GM23338 (cell line): ENCODE measurements at regions not wholly inside any gene's neighbourhood (a gene's known extent, or its start where the extent isn't known, plus 50 kb on each side); places are given as distances from the start of the nearest gene placed in this dataset.

Experiments used
- ATAC-seq: fragments of 200-7000 bp; cut with Tn5 transposase; 3 replicates; pipeline ENCODE4 v1.9.1; 2020
- DNase-seq: peaks from one replicate; pipeline ENCODE4 v3.0.0-alpha.2; 2015; ENCODE audit warnings: low spot score
- H2AFZ ChIP-seq: fragments of 200-600 bp; sonication (generic); 2 replicates; pipeline ENCODE4 v1.8.0; 2016; ENCODE audit warnings: antibody characterized with exemption, mild to moderate bottlenecking, moderate library complexity
- H3F3A ChIP-seq: fragments of 200-600 bp; sonication (generic); replicated peaks from 2 replicates; pipeline ENCODE4 v1.8.0; 2017; ENCODE audit warnings: antibody characterized with exemption, mixed run types, low read depth
- H3K27ac ChIP-seq: fragments of 200-600 bp; sonication (generic); 2 replicates; pipeline ENCODE4 v1.6.1; 2016; ENCODE audit warnings: low read depth
- H3K27me3 ChIP-seq: fragments of 200-600 bp; sonication (generic); 2 replicates; pipeline ENCODE4 v1.8.0; 2016; ENCODE audit warnings: mild to moderate bottlenecking, mixed run types, moderate library complexity; ENCODE audit not compliant: insufficient read depth
- H3K36me3 ChIP-seq: fragments of 200-600 bp; sonication (generic); 2 replicates; pipeline ENCODE4 v1.8.0; 2016; ENCODE audit warnings: mild to moderate bottlenecking; ENCODE audit not compliant: insufficient read depth
- H3K4me1 ChIP-seq: fragments of 200-600 bp; sonication (generic); 2 replicates; pipeline ENCODE4 v1.8.0; 2016; ENCODE audit warnings: mild to moderate bottlenecking, moderate library complexity; ENCODE audit not compliant: insufficient read depth
- H3K4me2 ChIP-seq: fragments of 200-600 bp; sonication (generic); 2 replicates; pipeline ENCODE4 v1.7.1; 2017; ENCODE audit warnings: mixed run types
- H3K4me3 ChIP-seq: fragments of 200-600 bp; sonication (generic); 2 replicates; pipeline ENCODE4 v1.6.1; 2016; ENCODE audit warnings: mixed run types
- H3K79me2 ChIP-seq: fragments of 200-600 bp; sonication (generic); replicated peaks from 2 replicates; pipeline ENCODE4 v1.8.0; 2017; ENCODE audit warnings: mild to moderate bottlenecking; ENCODE audit not compliant: insufficient read depth
- H3K9me2 ChIP-seq: fragments of 200-600 bp; sonication (generic); 2 replicates; pipeline ENCODE4 v1.8.0; 2017; ENCODE audit not compliant: insufficient read depth
- H4K20me1 ChIP-seq: fragments of 200-600 bp; sonication (generic); replicated peaks from 2 replicates; pipeline ENCODE4 v1.8.0; 2017; ENCODE audit warnings: mild to moderate bottlenecking; ENCODE audit not compliant: insufficient read depth
- H3K27ac Mint-ChIP-seq: 2 replicates; pipeline ENCODE4 v1.8.0; 2020; ENCODE audit warnings: inconsistent platforms, mild to moderate bottlenecking, moderate library complexity, mixed read lengths
- H3K27me3 Mint-ChIP-seq: 3 replicates; pipeline ENCODE4 v1.8.0; 2022; ENCODE audit warnings: low read depth, mild to moderate bottlenecking, moderate library complexity, mixed read lengths, inconsistent platforms; ENCODE audit not compliant: insufficient read depth, poor library complexity
- H3K36me3 Mint-ChIP-seq: 3 replicates; pipeline ENCODE4 v1.8.0; 2021; ENCODE audit warnings: low read depth, mild to moderate bottlenecking, inconsistent platforms, moderate library complexity, mixed read lengths
- H3K4me1 Mint-ChIP-seq: 3 replicates; pipeline ENCODE4 v1.8.0; 2020; ENCODE audit warnings: mild to moderate bottlenecking, inconsistent platforms, mixed read lengths
- H3K4me3 Mint-ChIP-seq: 3 replicates; pipeline ENCODE4 v1.8.0; 2021; ENCODE audit warnings: moderate library complexity, mild to moderate bottlenecking, inconsistent platforms, mixed read lengths
- H3K9me3 Mint-ChIP-seq: 3 replicates; pipeline ENCODE4 v1.8.0; 2020; ENCODE audit warnings: moderate library complexity, mild to moderate bottlenecking, inconsistent platforms, mixed read lengths
- CREB1 ChIP-seq: fragments of 250-450 bp; sonication (Bioruptor Pico); IDR thresholded peaks from 2 replicates; pipeline ENCODE4 v1.5.0; 2020; ENCODE audit warnings: low read depth, mild to moderate bottlenecking, moderate library complexity
- EZH2 ChIP-seq: fragments of 200-600 bp; sonication (generic); IDR thresholded peaks from one replicate; pipeline ENCODE4 v1.8.0; 2017; ENCODE audit warnings: antibody characterized with exemption, mild to moderate bottlenecking, low read depth; ENCODE audit not compliant: unreplicated experiment
- EZH2phosphoT487 ChIP-seq: fragments of 200-600 bp; sonication (generic); IDR thresholded peaks from one replicate; pipeline ENCODE4 v1.8.1; 2018; ENCODE audit warnings: antibody characterized with exemption; ENCODE audit not compliant: unreplicated experiment
- JUNB ChIP-seq: IDR thresholded peaks from one replicate; pipeline ENCODE4 v1.6.1; 2016; ENCODE audit warnings: antibody characterized with exemption; ENCODE audit not compliant: unreplicated experiment
- NANOG ChIP-seq: IDR thresholded peaks from 2 replicates; pipeline ENCODE4 v1.6.1; 2016; ENCODE audit warnings: antibody characterized with exemption, borderline replicate concordance
- POLR2AphosphoS5 ChIP-seq: IDR thresholded peaks from 2 replicates; pipeline ENCODE4 v1.6.1; 2016; ENCODE audit warnings: antibody characterized with exemption, low read depth
- STAT1 ChIP-seq: IDR thresholded peaks from one replicate; pipeline ENCODE4 v1.6.1; 2016; ENCODE audit warnings: antibody characterized with exemption; ENCODE audit not compliant: unreplicated experiment
- ZNF114 ChIP-seq: fragments of 250-450 bp; sonication (Bioruptor Pico); IDR thresholded peaks from 2 replicates; pipeline ENCODE4 v1.5.0; 2020; ENCODE audit warnings: mild to moderate bottlenecking, moderate library complexity
- ZNF331 ChIP-seq: fragments of 250-450 bp; sonication (Bioruptor Pico); IDR thresholded peaks from 2 replicates; pipeline ENCODE4 v1.5.0; 2020; ENCODE audit warnings: low read depth, mild to moderate bottlenecking, moderate library complexity
- TF ChIP-seq, protein P1 (sequence below): fragments of 250-450 bp; sonication (Bioruptor Pico); IDR thresholded peaks from 2 replicates; pipeline ENCODE4 v1.5.0; 2020; ENCODE audit warnings: mild to moderate bottlenecking, moderate library complexity
- TF ChIP-seq, protein P2 (sequence below): IDR thresholded peaks from 2 replicates; pipeline ENCODE4 v1.6.1; 2016; ENCODE audit warnings: antibody characterized with exemption
- TF ChIP-seq, protein P3 (sequence below), 2 experiments: fragments of 200-600 bp in 1 of 2; sonication (generic) in 1 of 2; conservative IDR thresholded peaks; 2 replicates each; pipeline versions ENCODE4 v1.5.1 to v1.6.1; 2016 to 2017; ENCODE audit warnings: antibody characterized with exemption in 2 of 2, low read depth in 2 of 2, mild to moderate bottlenecking in 2 of 2, moderate library complexity in 1 of 2
- TF ChIP-seq, protein P4 (sequence below): IDR thresholded peaks from one replicate; pipeline ENCODE4 v1.6.1; 2018; ENCODE audit warnings: antibody characterized with exemption; ENCODE audit not compliant: unreplicated experiment

DNA sequence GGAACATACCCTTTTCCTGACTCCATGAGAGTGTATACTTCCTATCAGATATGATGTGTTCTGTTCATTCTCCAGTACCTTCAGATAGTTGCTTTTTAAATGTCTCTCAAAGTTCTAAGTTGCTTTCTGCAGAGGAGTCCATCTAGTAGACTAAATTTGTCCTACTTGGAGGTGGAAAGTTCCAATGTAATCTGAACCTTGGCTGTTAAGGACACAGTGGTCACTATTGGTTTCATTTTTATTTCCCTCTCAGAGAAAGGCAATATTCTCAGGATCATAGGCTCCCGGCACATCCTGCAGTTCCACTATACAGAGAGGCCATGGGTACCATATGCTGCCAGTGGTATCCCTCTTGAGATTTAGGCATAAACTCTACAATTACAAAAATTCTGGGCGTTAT, 634.6 kb downstream of the LRRC70 start:
- Mint-ChIP-seq H3K27me3 (peaks cover 1% of the 10 kb centered on the region), H3K4me3 (no peak overlapping the region), H3K27ac (no peak overlapping the region), H3K4me1 (peaks cover 14% of the 10 kb centered on the region; the same call in 2 of the 3 replicates), H3K36me3 (no peaks in the 10 kb centered on the region), H3K9me3 (no peaks in the 10 kb centered on the region; the same call in 2 of the 3 replicates)
- TF ChIP-seq CREB1 (CRISPR knock-in tag) (no peak), ZNF114 (CRISPR knock-in tag) (no peak), JUNB (no peak), EZH2 (no peak), STAT1 (no peak), NANOG (no peak), EZH2phosphoT487 (no peak), ZNF331 (CRISPR knock-in tag) (no peak), POLR2AphosphoS5 (no peak)
- TF ChIP-seq, protein P1, sequence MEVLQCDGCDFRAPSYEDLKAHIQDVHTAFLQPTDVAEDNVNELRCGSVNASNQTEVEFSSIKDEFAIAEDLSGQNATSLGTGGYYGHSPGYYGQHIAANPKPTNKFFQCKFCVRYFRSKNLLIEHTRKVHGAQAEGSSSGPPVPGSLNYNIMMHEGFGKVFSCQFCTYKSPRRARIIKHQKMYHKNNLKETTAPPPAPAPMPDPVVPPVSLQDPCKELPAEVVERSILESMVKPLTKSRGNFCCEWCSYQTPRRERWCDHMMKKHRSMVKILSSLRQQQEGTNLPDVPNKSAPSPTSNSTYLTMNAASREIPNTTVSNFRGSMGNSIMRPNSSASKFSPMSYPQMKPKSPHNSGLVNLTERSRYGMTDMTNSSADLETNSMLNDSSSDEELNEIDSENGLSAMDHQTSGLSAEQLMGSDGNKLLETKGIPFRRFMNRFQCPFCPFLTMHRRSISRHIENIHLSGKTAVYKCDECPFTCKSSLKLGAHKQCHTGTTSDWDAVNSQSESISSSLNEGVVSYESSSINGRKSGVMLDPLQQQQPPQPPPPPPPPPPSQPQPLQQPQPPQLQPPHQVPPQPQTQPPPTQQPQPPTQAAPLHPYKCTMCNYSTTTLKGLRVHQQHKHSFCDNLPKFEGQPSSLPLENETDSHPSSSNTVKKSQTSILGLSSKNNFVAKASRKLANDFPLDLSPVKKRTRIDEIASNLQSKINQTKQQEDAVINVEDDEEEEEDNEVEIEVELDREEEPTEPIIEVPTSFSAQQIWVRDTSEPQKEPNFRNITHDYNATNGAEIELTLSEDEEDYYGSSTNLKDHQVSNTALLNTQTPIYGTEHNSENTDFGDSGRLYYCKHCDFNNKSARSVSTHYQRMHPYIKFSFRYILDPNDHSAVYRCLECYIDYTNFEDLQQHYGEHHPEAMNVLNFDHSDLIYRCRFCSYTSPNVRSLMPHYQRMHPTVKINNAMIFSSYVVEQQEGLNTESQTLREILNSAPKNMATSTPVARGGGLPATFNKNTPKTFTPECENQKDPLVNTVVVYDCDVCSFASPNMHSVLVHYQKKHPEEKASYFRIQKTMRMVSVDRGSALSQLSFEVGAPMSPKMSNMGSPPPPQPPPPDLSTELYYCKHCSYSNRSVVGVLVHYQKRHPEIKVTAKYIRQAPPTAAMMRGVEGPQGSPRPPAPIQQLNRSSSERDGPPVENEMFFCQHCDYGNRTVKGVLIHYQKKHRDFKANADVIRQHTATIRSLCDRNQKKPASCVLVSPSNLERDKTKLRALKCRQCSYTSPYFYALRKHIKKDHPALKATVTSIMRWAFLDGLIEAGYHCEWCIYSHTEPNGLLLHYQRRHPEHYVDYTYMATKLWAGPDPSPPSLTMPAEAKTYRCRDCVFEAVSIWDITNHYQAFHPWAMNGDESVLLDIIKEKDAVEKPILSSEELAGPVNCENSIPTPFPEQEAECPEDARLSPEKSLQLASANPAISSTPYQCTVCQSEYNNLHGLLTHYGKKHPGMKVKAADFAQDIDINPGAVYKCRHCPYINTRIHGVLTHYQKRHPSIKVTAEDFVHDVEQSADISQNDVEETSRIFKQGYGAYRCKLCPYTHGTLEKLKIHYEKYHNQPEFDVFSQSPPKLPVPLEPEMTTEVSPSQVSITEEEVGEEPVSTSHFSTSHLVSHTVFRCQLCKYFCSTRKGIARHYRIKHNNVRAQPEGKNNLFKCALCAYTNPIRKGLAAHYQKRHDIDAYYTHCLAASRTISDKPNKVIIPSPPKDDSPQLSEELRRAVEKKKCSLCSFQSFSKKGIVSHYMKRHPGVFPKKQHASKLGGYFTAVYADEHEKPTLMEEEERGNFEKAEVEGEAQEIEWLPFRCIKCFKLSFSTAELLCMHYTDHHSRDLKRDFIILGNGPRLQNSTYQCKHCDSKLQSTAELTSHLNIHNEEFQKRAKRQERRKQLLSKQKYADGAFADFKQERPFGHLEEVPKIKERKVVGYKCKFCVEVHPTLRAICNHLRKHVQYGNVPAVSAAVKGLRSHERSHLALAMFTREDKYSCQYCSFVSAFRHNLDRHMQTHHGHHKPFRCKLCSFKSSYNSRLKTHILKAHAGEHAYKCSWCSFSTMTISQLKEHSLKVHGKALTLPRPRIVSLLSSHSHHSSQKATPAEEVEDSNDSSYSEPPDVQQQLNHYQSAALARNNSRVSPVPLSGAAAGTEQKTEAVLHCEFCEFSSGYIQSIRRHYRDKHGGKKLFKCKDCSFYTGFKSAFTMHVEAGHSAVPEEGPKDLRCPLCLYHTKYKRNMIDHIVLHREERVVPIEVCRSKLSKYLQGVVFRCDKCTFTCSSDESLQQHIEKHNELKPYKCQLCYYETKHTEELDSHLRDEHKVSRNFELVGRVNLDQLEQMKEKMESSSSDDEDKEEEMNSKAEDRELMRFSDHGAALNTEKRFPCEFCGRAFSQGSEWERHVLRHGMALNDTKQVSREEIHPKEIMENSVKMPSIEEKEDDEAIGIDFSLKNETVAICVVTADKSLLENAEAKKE (CRISPR knock-in tag), result no peak
- TF ChIP-seq, protein P2, sequence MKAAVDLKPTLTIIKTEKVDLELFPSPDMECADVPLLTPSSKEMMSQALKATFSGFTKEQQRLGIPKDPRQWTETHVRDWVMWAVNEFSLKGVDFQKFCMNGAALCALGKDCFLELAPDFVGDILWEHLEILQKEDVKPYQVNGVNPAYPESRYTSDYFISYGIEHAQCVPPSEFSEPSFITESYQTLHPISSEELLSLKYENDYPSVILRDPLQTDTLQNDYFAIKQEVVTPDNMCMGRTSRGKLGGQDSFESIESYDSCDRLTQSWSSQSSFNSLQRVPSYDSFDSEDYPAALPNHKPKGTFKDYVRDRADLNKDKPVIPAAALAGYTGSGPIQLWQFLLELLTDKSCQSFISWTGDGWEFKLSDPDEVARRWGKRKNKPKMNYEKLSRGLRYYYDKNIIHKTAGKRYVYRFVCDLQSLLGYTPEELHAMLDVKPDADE, result no peak
- TF ChIP-seq, protein P3, sequence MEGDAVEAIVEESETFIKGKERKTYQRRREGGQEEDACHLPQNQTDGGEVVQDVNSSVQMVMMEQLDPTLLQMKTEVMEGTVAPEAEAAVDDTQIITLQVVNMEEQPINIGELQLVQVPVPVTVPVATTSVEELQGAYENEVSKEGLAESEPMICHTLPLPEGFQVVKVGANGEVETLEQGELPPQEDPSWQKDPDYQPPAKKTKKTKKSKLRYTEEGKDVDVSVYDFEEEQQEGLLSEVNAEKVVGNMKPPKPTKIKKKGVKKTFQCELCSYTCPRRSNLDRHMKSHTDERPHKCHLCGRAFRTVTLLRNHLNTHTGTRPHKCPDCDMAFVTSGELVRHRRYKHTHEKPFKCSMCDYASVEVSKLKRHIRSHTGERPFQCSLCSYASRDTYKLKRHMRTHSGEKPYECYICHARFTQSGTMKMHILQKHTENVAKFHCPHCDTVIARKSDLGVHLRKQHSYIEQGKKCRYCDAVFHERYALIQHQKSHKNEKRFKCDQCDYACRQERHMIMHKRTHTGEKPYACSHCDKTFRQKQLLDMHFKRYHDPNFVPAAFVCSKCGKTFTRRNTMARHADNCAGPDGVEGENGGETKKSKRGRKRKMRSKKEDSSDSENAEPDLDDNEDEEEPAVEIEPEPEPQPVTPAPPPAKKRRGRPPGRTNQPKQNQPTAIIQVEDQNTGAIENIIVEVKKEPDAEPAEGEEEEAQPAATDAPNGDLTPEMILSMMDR (conservative IDR thresholded peaks at IDR 0.05; ENCODE audit: low read depth in 2 of 2), result no peak
- TF ChIP-seq, protein P4, sequence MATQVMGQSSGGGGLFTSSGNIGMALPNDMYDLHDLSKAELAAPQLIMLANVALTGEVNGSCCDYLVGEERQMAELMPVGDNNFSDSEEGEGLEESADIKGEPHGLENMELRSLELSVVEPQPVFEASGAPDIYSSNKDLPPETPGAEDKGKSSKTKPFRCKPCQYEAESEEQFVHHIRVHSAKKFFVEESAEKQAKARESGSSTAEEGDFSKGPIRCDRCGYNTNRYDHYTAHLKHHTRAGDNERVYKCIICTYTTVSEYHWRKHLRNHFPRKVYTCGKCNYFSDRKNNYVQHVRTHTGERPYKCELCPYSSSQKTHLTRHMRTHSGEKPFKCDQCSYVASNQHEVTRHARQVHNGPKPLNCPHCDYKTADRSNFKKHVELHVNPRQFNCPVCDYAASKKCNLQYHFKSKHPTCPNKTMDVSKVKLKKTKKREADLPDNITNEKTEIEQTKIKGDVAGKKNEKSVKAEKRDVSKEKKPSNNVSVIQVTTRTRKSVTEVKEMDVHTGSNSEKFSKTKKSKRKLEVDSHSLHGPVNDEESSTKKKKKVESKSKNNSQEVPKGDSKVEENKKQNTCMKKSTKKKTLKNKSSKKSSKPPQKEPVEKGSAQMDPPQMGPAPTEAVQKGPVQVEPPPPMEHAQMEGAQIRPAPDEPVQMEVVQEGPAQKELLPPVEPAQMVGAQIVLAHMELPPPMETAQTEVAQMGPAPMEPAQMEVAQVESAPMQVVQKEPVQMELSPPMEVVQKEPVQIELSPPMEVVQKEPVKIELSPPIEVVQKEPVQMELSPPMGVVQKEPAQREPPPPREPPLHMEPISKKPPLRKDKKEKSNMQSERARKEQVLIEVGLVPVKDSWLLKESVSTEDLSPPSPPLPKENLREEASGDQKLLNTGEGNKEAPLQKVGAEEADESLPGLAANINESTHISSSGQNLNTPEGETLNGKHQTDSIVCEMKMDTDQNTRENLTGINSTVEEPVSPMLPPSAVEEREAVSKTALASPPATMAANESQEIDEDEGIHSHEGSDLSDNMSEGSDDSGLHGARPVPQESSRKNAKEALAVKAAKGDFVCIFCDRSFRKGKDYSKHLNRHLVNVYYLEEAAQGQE, result no peak
- Histone ChIP-seq H3K79me2 (no peaks in the 10 kb centered on the region), H3K27me3 (no peaks in the 10 kb centered on the region), H3K9me2 (peaks cover 2% of the 10 kb centered on the region; the same call in 1 of the 2 replicates), H4K20me1 (no peaks in the 10 kb centered on the region), H2AFZ (0 out of 2 replicates have a peak overlapping the region, but pooled peaks have one; percentile 8), H3K4me3 (no peak overlapping the region), H3K27ac (no peak overlapping the region), H3K4me2 (no peak overlapping the region), H3K36me3 (no peaks in the 10 kb centered on the region), H3K4me1 (0 out of 2 replicates have a peak, but pooled peaks cover 6% of the 10 kb centered on the region), H3F3A (no peaks in the 10 kb centered on the region)
- ATAC-seq, result no peak
- DNase-seq, result peak; percentile 11
